ENCODE measurements at regions not wholly inside any gene's neighbourhood (a gene's known extent, or its start where the extent isn't known, plus 50 kb on each side); places are given as distances from the start of the nearest gene placed in this dataset.

DNA sequence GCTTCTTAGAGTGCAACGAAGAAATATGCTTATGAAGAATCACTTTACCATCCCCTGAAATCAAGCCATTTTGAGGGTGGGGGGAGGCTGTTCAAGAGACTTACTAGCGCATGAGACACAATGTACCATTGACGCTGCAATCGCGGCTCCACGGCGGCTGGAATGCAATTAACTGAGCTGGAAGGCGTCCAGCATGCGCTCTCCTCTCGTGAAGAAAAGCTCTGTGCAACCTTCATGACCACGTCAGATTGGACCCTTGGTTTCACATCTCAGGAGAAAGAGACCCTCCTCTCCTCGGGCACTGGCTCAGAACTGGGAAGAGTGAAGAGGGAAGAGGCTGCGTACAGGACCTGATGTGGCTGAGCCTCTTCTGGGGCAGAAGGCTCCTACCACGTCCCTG, 138.5 kb upstream of the IRX2 start:
- no peaks in the 10 kb centered on the region for H3K4me1 ChIP-seq (ENCODE audit: control insufficient read depth, insufficient read depth, low read length, poor library complexity, severe bottlenecking)
- H3K9me3 ChIP-seq (ENCODE audit: control insufficient read depth, low read length) = no peaks in the 10 kb centered on the region
- WGBS, 2 experiments (ENCODE audit: insufficient coverage in 2 of 2) = 93 to 94% methylated on average over 12 to 13 of the region's 14 CpGs
- no peaks in the 10 kb centered on the region for H3K36me3 ChIP-seq (ENCODE audit: control insufficient read depth, insufficient read depth, low read length)
- no peak overlapping the region for H3K4me3 ChIP-seq (ENCODE audit: extremely low read depth, insufficient read depth, low read length, poor library complexity, severe bottlenecking)
- no peak overlapping the region for H3K27ac ChIP-seq (ENCODE audit: low read depth, low read length, severe bottlenecking)

GRCh38 chr5:2888520-2889060, 137.1 kb upstream of the IRX2 start:
- Histone ChIP-seq H3K27ac (ENCODE audit: low read depth, low read length, severe bottlenecking) (no peak overlapping the region), H3K36me3 (ENCODE audit: control insufficient read depth, insufficient read depth, low read length) (no peaks in the 10 kb centered on the region), H3K4me1 (ENCODE audit: control insufficient read depth, insufficient read depth, low read length, poor library complexity, severe bottlenecking) (no peaks in the 10 kb centered on the region), H3K9me3 (ENCODE audit: control insufficient read depth, low read length) (no peaks in the 10 kb centered on the region), H3K4me3 (ENCODE audit: extremely low read depth, insufficient read depth, low read length, poor library complexity, severe bottlenecking) (no peak overlapping the region)
- WGBS, 2 experiments (ENCODE audit: insufficient coverage in 2 of 2) = 74 to 93% methylated on average over 3 to 4 of the region's 5 CpGs

GRCh38 chr5:2887481-2888348, 136.2 kb upstream of the IRX2 start:
- WGBS, 2 experiments (ENCODE audit: insufficient coverage in 2 of 2) = 83 to 84% methylated on average over 5 of the region's 7 CpGs
- H3K27ac ChIP-seq (ENCODE audit: low read depth, low read length, severe bottlenecking) = no peak overlapping the region
- no peaks in the 10 kb centered on the region for H3K4me1 ChIP-seq (ENCODE audit: control insufficient read depth, insufficient read depth, low read length, poor library complexity, severe bottlenecking)

GRCh38 chr5:2886531-2886930, 135.1 kb upstream of the IRX2 start:
- H3K27ac ChIP-seq (ENCODE audit: low read depth, low read length, severe bottlenecking) = no peak overlapping the region
- H3K36me3 ChIP-seq (ENCODE audit: control insufficient read depth, insufficient read depth, low read length) = no peaks in the 10 kb centered on the region
- no peak overlapping the region for H3K4me3 ChIP-seq (ENCODE audit: extremely low read depth, insufficient read depth, low read length, poor library complexity, severe bottlenecking)
- WGBS, 2 experiments (ENCODE audit: insufficient coverage in 2 of 2) = 72 to 100% methylated on average over 1 to 3 of the region's 3 CpGs
- no peaks in the 10 kb centered on the region for H3K4me1 ChIP-seq (ENCODE audit: control insufficient read depth, insufficient read depth, low read length, poor library complexity, severe bottlenecking)
- no peaks in the 10 kb centered on the region for H3K9me3 ChIP-seq (ENCODE audit: control insufficient read depth, low read length)

More at GRCh38 chr5:2887481-2888348, 136.2 kb upstream of the IRX2 start:
- Histone ChIP-seq H3K9me3 (ENCODE audit: control insufficient read depth, low read length) (no peaks in the 10 kb centered on the region), H3K36me3 (ENCODE audit: control insufficient read depth, insufficient read depth, low read length) (no peaks in the 10 kb centered on the region), H3K4me3 (ENCODE audit: extremely low read depth, insufficient read depth, low read length, poor library complexity, severe bottlenecking) (no peak overlapping the region)

DNA sequence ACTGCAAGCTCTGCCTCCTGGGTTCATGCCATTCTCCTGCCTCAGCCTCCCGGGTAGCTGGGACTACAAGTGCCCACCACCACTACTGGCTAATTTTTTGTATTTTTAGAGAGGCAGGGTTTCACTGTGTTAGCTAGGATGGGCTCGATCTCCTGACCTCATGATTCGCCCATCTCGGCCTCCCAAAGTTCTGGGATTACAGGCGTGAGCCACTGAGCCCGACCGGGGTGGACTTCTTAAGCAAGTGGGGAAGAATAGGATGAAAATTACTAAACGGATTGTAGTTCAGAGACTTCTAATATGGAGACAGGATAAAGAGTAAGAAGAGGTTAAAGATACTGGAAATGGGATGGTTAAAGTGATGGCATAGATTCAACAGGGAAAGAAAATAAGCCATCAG, 132.3 kb upstream of the IRX2 start:
- H3K27ac ChIP-seq (ENCODE audit: low read depth, low read length, severe bottlenecking) = no peak overlapping the region
- H3K4me3 ChIP-seq (ENCODE audit: extremely low read depth, insufficient read depth, low read length, poor library complexity, severe bottlenecking) = no peak overlapping the region
- H3K9me3 ChIP-seq (ENCODE audit: control insufficient read depth, low read length) = peaks cover 7% of the 10 kb centered on the region
- no peaks in the 10 kb centered on the region for H3K36me3 ChIP-seq (ENCODE audit: control insufficient read depth, insufficient read depth, low read length)
- H3K4me1 ChIP-seq (ENCODE audit: control insufficient read depth, insufficient read depth, low read length, poor library complexity, severe bottlenecking) = no peaks in the 10 kb centered on the region
- WGBS, 2 experiments (ENCODE audit: insufficient coverage in 2 of 2) = 91 to 97% methylated on average over 7 to 8 of the region's 8 CpGs

DNA sequence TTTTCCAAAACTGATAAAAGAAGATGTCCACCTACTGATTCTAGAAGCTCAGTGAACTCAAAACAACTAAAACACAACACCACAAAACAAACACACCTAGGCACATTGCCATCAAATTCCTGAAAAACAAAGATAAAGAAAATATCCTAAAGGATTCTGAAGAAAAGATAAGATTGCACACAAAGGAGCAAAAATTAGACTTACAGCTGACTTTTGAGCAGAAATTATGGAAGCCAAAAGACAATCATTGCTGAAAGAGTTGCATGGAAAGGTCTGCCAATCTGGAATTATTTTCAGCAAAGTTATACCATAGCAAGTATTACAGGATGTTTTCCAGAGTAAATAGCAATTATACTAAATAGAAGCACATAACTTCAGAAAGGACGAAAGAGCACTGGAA, 128.2 kb upstream of the IRX2 start:
- Histone ChIP-seq H3K27ac (ENCODE audit: low read depth, low read length, severe bottlenecking) (no peak overlapping the region), H3K4me1 (ENCODE audit: control insufficient read depth, insufficient read depth, low read length, poor library complexity, severe bottlenecking) (no peaks in the 10 kb centered on the region), H3K9me3 (ENCODE audit: control insufficient read depth, low read length) (peaks cover 7% of the 10 kb centered on the region), H3K36me3 (ENCODE audit: control insufficient read depth, insufficient read depth, low read length) (no peaks in the 10 kb centered on the region), H3K4me3 (ENCODE audit: extremely low read depth, insufficient read depth, low read length, poor library complexity, severe bottlenecking) (no peak overlapping the region)
- WGBS, 2 experiments (ENCODE audit: insufficient coverage in 2 of 2) = no CpG with 5 or more reads among the region's 1 CpG

GRCh38 chr5:2877522-2877921, 126.0 kb upstream of the IRX2 start:
- no peak overlapping the region for H3K4me3 ChIP-seq (ENCODE audit: extremely low read depth, insufficient read depth, low read length, poor library complexity, severe bottlenecking)
- no peaks in the 10 kb centered on the region for H3K4me1 ChIP-seq (ENCODE audit: control insufficient read depth, insufficient read depth, low read length, poor library complexity, severe bottlenecking)
- peaks cover 7% of the 10 kb centered on the region for H3K9me3 ChIP-seq (ENCODE audit: control insufficient read depth, low read length)
- no peaks in the 10 kb centered on the region for H3K36me3 ChIP-seq (ENCODE audit: control insufficient read depth, insufficient read depth, low read length)
- 87 to 95% methylated on average over 4 of the region's 5 CpGs for WGBS, 2 experiments (ENCODE audit: insufficient coverage in 2 of 2)
- H3K27ac ChIP-seq (ENCODE audit: low read depth, low read length, severe bottlenecking) = no peak overlapping the region

DNA sequence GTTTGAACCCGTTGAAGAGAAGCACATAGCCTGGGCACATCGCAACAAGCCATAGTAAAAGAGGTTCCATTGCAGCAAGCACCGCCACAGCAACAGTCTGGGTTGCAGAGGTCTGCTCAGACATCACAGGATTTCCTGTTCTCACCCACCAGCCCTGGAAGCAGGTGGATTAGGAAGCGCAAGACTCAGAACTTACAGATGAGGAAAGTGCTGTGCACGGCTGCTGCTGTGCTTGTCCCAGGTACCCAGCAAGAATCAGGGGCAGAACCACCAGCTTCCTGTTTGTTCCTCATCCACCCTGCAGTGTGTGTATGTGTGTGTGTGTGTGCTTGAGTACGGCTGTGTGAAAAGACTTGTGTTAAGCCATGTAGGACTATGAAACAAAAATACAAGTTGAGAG, 124.7 kb upstream of the IRX2 start:
- Histone ChIP-seq H3K36me3 (ENCODE audit: control insufficient read depth, insufficient read depth, low read length) (no peaks in the 10 kb centered on the region), H3K9me3 (ENCODE audit: control insufficient read depth, low read length) (peaks cover 7% of the 10 kb centered on the region), H3K4me3 (ENCODE audit: extremely low read depth, insufficient read depth, low read length, poor library complexity, severe bottlenecking) (no peak overlapping the region), H3K4me1 (ENCODE audit: control insufficient read depth, insufficient read depth, low read length, poor library complexity, severe bottlenecking) (no peaks in the 10 kb centered on the region), H3K27ac (ENCODE audit: low read depth, low read length, severe bottlenecking) (no peak overlapping the region)
- WGBS, 2 experiments (ENCODE audit: insufficient coverage in 2 of 2) = 91 to 98% methylated on average over 3 to 5 of the region's 6 CpGs

DNA sequence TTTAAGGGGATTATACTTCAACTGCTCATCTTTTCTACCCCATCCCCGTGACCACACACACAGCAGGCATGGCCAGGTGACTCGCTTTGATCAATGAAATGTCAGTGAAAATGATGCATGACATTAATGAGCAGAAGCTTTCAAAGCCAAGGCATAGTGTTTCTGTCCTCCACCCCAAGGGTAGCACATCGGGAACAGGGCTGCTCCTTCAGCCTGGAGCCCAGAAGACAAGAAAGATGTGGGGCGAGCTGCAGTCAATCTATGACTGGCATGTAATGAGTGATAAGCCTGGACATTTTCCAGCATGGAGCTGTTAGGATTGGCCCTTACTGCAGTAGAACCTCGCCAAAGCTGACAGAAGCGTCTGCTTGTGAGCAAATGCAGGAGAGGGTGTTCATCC, 122.6 kb upstream of the IRX2 start:
- no peak overlapping the region for H3K4me3 ChIP-seq (ENCODE audit: extremely low read depth, insufficient read depth, low read length, poor library complexity, severe bottlenecking)
- no peaks in the 10 kb centered on the region for H3K36me3 ChIP-seq (ENCODE audit: control insufficient read depth, insufficient read depth, low read length)
- H3K9me3 ChIP-seq (ENCODE audit: control insufficient read depth, low read length) = no peaks in the 10 kb centered on the region
- H3K27ac ChIP-seq (ENCODE audit: low read depth, low read length, severe bottlenecking) = no peak overlapping the region
- no peaks in the 10 kb centered on the region for H3K4me1 ChIP-seq (ENCODE audit: control insufficient read depth, insufficient read depth, low read length, poor library complexity, severe bottlenecking)
- 85 to 100% methylated on average over 4 to 5 of the region's 6 CpGs for WGBS, 2 experiments (ENCODE audit: insufficient coverage in 2 of 2)

- Histone ChIP-seq H3K36me3 (ENCODE audit: control insufficient read depth, insufficient read depth, low read length) (no peaks in the 10 kb centered on the region), H3K9me3 (ENCODE audit: control insufficient read depth, low read length) (no peaks in the 10 kb centered on the region), H3K4me1 (ENCODE audit: control insufficient read depth, insufficient read depth, low read length, poor library complexity, severe bottlenecking) (no peaks in the 10 kb centered on the region), H3K4me3 (ENCODE audit: extremely low read depth, insufficient read depth, low read length, poor library complexity, severe bottlenecking) (no peak overlapping the region), H3K27ac (ENCODE audit: low read depth, low read length, severe bottlenecking) (no peak overlapping the region)
- 91 to 96% methylated on average over 8 of the region's 8 CpGs for WGBS, 2 experiments (ENCODE audit: insufficient coverage in 2 of 2)
These were observed 121.2 kb upstream of the IRX2 start for GRCh38 chr5:2872676-2873075.

DNA sequence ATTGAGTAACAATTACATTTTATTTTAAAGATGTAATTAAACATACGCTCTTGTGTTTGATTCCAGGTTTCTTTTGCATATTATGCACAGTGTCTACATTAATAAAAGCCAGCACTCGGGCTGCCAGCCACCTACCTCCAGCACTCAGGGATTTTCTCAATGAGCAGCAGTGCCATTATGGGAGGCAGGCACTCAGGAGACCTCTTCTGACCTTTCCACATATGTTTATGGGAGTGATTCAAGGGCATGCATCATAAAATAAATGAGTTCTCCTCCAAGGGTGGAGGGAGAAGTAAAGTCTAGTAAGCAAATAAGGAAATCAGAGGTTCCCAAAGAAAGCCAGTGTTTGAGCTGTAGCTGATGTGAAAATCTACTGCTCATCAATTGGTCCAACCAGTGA, 119.8 kb upstream of the IRX2 start:
- whole genome bisulfite sequencing, 2 experiments (ENCODE audit: insufficient coverage in 2 of 2) = 83% methylated on average over 1 of the region's 2 CpGs
- Histone ChIP-seq H3K36me3 (ENCODE audit: control insufficient read depth, insufficient read depth, low read length) (no peaks in the 10 kb centered on the region), H3K4me1 (ENCODE audit: control insufficient read depth, insufficient read depth, low read length, poor library complexity, severe bottlenecking) (no peaks in the 10 kb centered on the region), H3K4me3 (ENCODE audit: extremely low read depth, insufficient read depth, low read length, poor library complexity, severe bottlenecking) (no peak overlapping the region), H3K9me3 (ENCODE audit: control insufficient read depth, low read length) (no peaks in the 10 kb centered on the region), H3K27ac (ENCODE audit: low read depth, low read length, severe bottlenecking) (no peak overlapping the region)

Data from mesodermal cell (in vitro differentiated cells).